ENCODE measurements at regions not wholly inside any gene's neighbourhood (a gene's known extent, or its start where the extent isn't known, plus 50 kb on each side); places are given as distances from the start of the nearest gene placed in this dataset.

DNA sequence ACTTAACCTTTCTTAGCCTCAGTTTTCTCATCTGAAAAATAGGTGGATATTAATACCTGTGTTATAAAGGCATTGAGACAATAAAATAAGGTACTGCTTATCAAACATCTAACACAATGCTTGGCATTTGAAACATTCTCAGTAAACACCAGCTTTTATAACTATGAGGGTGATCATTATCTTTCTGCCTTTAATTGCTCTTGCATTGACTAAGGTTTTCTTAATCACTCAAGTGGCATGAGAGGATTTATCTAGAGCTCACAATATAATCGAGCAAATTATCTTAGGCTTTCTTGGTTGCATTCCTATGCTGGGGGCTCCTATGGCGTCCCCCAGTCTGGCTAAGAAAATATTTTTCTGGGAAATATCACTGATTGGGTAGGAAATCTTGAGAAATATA, 716.4 kb upstream of the MARCKS start:
- TF ChIP-seq, protein P1, sequence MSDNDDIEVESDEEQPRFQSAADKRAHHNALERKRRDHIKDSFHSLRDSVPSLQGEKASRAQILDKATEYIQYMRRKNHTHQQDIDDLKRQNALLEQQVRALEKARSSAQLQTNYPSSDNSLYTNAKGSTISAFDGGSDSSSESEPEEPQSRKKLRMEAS (IDR thresholded peaks at IDR 0.05; ENCODE audit: low read depth, low read length), result no peak
- TF ChIP-seq MYC (IDR thresholded peaks at IDR 0.05; ENCODE audit: low read depth, low read length) (no peak), POLR2A (IDR thresholded peaks at IDR 0.05; ENCODE audit: extremely low read depth, insufficient read length) (no peak)
- TF ChIP-seq, protein P2, sequence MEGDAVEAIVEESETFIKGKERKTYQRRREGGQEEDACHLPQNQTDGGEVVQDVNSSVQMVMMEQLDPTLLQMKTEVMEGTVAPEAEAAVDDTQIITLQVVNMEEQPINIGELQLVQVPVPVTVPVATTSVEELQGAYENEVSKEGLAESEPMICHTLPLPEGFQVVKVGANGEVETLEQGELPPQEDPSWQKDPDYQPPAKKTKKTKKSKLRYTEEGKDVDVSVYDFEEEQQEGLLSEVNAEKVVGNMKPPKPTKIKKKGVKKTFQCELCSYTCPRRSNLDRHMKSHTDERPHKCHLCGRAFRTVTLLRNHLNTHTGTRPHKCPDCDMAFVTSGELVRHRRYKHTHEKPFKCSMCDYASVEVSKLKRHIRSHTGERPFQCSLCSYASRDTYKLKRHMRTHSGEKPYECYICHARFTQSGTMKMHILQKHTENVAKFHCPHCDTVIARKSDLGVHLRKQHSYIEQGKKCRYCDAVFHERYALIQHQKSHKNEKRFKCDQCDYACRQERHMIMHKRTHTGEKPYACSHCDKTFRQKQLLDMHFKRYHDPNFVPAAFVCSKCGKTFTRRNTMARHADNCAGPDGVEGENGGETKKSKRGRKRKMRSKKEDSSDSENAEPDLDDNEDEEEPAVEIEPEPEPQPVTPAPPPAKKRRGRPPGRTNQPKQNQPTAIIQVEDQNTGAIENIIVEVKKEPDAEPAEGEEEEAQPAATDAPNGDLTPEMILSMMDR (IDR thresholded peaks at IDR 0.05; ENCODE audit: low read depth, low read length), result no peak
- no peak for DNase-seq (ENCODE audit: low read depth)
- H3K4me3 ChIP-seq (ENCODE audit: low read depth, low read length), result no peak overlapping the region

DNA sequence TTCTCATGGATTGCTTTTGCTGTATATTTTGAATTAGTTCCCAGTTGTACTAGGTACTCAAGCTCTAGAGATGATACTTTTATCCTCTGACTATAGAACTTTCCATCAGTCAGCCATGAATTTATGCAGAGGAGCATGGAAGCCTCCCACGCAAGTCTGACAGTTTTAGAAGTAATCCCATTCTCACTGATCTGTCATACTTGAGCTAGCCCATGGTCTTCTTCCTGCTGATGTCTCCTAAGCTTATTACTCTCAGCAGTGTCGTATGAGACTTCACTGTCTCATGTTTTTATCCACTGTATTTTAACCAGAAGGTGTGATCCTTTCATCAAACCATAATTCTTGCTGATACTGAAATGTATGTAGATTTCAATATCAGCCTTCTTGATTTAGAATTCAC, 715.2 kb upstream of the MARCKS start:
- no peak overlapping the region for H3K4me3 ChIP-seq (ENCODE audit: low read depth, low read length)
- no peak for TF ChIP-seq POLR2A (IDR thresholded peaks at IDR 0.05; ENCODE audit: extremely low read depth, insufficient read length)
- TF ChIP-seq, protein P2 (IDR thresholded peaks at IDR 0.05; ENCODE audit: low read depth, low read length), result no peak
- DNase-seq (ENCODE audit: low read depth), result no peak

DNA sequence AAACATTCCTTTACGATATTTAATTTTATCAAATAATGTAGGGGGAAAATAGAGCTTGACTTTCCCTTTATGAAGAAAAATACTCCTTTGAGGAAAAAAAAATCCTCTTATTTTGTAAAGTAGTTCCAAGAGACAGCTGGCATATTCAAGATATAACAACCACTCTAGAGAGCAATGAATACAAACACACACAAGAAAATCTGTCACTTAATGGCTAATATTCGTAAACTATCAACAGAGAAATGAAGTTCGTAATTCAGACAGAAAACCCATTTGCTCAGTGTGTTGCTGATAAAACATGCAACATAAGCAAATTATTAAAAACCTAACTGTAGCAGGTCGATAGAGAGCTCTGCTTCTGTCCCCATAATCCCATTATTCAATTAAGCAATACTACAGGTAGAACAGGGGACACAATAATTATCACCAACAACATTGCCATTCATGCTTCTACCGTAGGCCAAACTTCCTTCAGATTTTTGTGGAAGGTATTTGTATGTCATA, 714.4 kb upstream of the MARCKS start:
- H3K4me3 ChIP-seq (ENCODE audit: low read depth, low read length), result no peak overlapping the region
- TF ChIP-seq, protein P1 (IDR thresholded peaks at IDR 0.05; ENCODE audit: low read depth, low read length), result no peak
- TF ChIP-seq, protein P2 (IDR thresholded peaks at IDR 0.05; ENCODE audit: low read depth, low read length), result no peak
- no peak for TF ChIP-seq MYC (IDR thresholded peaks at IDR 0.05; ENCODE audit: low read depth, low read length)
- TF ChIP-seq POLR2A (IDR thresholded peaks at IDR 0.05; ENCODE audit: extremely low read depth, insufficient read length), result no peak
- DNase-seq (ENCODE audit: low read depth), result no peak

DNA sequence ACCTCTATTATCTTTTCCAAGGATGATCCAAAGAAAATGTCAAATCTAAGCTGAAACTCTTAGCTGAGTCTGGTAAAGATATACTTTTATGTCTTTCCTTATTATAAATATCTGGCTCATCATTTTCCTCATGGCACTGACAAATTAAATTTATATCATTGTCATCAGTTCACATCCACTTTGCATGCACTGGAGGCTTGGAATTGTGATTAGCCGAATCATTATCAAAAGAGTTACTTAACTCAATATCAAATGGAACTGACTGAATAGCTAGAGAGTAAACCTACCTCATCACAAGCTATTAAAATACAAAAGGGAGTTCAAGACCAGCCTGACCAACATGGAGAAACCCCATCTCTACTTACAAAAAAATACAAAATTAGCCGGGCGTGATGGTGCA, 713.9 kb upstream of the MARCKS start:
- no peak for DNase-seq (ENCODE audit: low read depth)
- H3K4me3 ChIP-seq (ENCODE audit: low read depth, low read length), result no peak overlapping the region
- TF ChIP-seq POLR2A (IDR thresholded peaks at IDR 0.05; ENCODE audit: extremely low read depth, insufficient read length), result no peak
- TF ChIP-seq MYC (IDR thresholded peaks at IDR 0.05; ENCODE audit: low read depth, low read length), result no peak
- TF ChIP-seq, protein P2 (IDR thresholded peaks at IDR 0.05; ENCODE audit: low read depth, low read length), result no peak
- TF ChIP-seq, protein P1 (IDR thresholded peaks at IDR 0.05; ENCODE audit: low read depth, low read length), result no peak

DNA sequence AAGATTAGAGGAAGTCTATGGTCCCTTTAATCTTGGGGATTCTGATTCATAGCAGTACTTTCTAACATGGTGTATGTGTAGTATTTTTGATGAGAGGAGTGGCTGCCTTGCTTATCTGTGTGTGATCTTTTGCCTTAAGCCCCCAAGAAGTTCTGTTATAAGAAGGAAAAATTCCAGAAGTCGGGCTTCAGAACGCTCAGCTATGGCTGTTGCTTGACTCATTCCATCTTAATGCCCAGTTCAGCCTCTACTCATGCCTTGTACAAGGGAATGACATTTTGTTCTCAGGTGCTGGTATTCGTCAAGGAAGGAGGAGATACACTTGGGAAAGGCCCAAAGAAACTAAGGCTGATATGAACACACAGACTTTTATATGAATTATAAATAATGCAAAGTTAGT, 713.0 kb upstream of the MARCKS start:
- DNase-seq (ENCODE audit: low read depth), result no peak
- TF ChIP-seq MYC (IDR thresholded peaks at IDR 0.05; ENCODE audit: low read depth, low read length) (no peak), POLR2A (IDR thresholded peaks at IDR 0.05; ENCODE audit: extremely low read depth, insufficient read length) (no peak)
- TF ChIP-seq, protein P1 (IDR thresholded peaks at IDR 0.05; ENCODE audit: low read depth, low read length), result no peak
- TF ChIP-seq, protein P2 (IDR thresholded peaks at IDR 0.05; ENCODE audit: low read depth, low read length), result no peak
- no peak overlapping the region for H3K4me3 ChIP-seq (ENCODE audit: low read depth, low read length)

DNA sequence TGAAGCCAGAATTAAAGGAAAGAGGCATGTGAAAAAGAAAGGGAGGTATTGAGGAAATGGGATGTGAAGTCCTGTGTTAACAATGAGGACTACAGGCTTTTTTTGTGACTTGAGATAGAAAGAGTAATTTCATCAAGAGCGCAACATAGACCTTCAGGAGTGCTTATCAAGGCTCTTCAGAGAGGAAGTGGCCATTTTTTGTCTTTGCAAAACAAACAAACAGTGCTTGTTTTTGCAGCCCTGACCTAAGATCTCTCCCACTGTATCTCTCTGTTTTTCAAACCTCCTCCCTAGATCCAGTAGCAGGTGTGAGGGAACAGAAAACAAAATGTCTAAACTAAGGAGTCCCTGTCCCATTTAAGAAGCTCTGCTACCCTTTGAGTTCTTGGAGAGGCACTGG, 710.3 kb upstream of the MARCKS start:
- H3K4me3 ChIP-seq (ENCODE audit: low read depth, low read length), result no peak overlapping the region
- TF ChIP-seq MYC (IDR thresholded peaks at IDR 0.05; ENCODE audit: low read depth, low read length) (no peak), POLR2A (IDR thresholded peaks at IDR 0.05; ENCODE audit: extremely low read depth, insufficient read length) (no peak)
- TF ChIP-seq, protein P1 (IDR thresholded peaks at IDR 0.05; ENCODE audit: low read depth, low read length), result no peak
- DNase-seq (ENCODE audit: low read depth), result no peak

All from NB4 (cell line).